Kidney (tissue), 13 donors: ENCODE measurements at regions not wholly inside any gene's neighbourhood (a gene's known extent, or its start where the extent isn't known, plus 50 kb on each side); places are given as distances from the start of the nearest gene placed in this dataset.

ENCODE experiments used
- DNase-seq, 5 donors: peaks; one replicate each; pipeline ENCODE4 v3.0.0-alpha.2; 2013 to 2020
- FAIRE-seq: peaks from 2 replicates; lab custom pipeline; 2012; peaks lifted over from hg19 to GRCh38; lab: Jason Lieb, UNC
- H3K27ac ChIP-seq, 2 donors: one replicate each; pipeline ENCODE4 v1.7.0; 2013; ENCODE audit warnings: low read depth in 2 of 2, low read length in 2 of 2, inconsistent platforms in 1 of 2
- H3K27me3 ChIP-seq: one replicate; pipeline ENCODE4 v1.7.1; 2013; ENCODE audit warnings: low read length, inconsistent platforms; ENCODE audit not compliant: control insufficient read depth, insufficient read depth
- H3K36me3 ChIP-seq, 3 donors: one replicate each; pipeline versions ENCODE4 v1.7.0 to v1.7.1; 2013; ENCODE audit warnings: low read length in 3 of 3, control low read depth in 1 of 3, inconsistent platforms in 1 of 3; ENCODE audit not compliant: insufficient read depth in 3 of 3, control insufficient read depth in 2 of 3
- H3K4me1 ChIP-seq, 3 donors: one replicate each; pipeline versions ENCODE4 v1.7.0 to v1.7.1; 2013; ENCODE audit warnings: low read length in 3 of 3, inconsistent platforms in 1 of 3, low read depth in 1 of 3; ENCODE audit not compliant: control insufficient read depth in 2 of 3, insufficient read depth in 2 of 3
- H3K4me3 ChIP-seq, 3 donors: one replicate each; pipeline versions ENCODE4 v1.7.0 to v1.8.1; 2013; ENCODE audit warnings: low read length in 3 of 3, control low read depth in 1 of 3, inconsistent platforms in 1 of 3
- H3K9ac ChIP-seq, 3 donors: one replicate each; pipeline versions ENCODE4 v1.7.0 to v1.7.1; 2013; ENCODE audit warnings: low read length in 3 of 3, control low read depth in 1 of 3, inconsistent platforms in 1 of 3
- H3K9me3 ChIP-seq, 3 donors: one replicate each; pipeline versions ENCODE4 v1.7.0 to v1.7.1; 2013; ENCODE audit warnings: low read length in 3 of 3, control low read depth in 1 of 3, inconsistent platforms in 1 of 3; ENCODE audit not compliant: control insufficient read depth in 2 of 3, insufficient read depth in 1 of 3
- intact Hi-C: fragments of 100-400 bp; cut with DNase I; formaldehyde crosslinking; loops from one replicate; pipeline ENCODE4 v1.11.1; 2022
- TF ChIP-seq, protein P1 (sequence below): IDR thresholded peaks from 3 replicates; pipeline ENCODE4 v1.5.1; 2012; ENCODE audit warnings: mild to moderate bottlenecking, moderate library complexity, borderline replicate concordance; ENCODE audit not compliant: insufficient read depth; ENCODE audit errors: extremely low read depth
- donor health status: control.
- donor health status: control.
- donor health status: control.
- donor health status: control.
- donor health status: control.
- donor health status: DM: yes; HTN: yes; CAD: no.
- donor health status: Normal renal cell carcinoma (clear cell type).

- Histone ChIP-seq H3K27ac (no peak overlapping the region), H3K36me3 (no peaks in the 10 kb centered on the region), H3K9ac (no peak overlapping the region), H3K9me3 (no peaks in the 10 kb centered on the region), H3K4me3 (no peak overlapping the region), H3K27me3 (no peaks in the 10 kb centered on the region), H3K4me1 (no peaks in the 10 kb centered on the region)
- TF ChIP-seq, protein P1, sequence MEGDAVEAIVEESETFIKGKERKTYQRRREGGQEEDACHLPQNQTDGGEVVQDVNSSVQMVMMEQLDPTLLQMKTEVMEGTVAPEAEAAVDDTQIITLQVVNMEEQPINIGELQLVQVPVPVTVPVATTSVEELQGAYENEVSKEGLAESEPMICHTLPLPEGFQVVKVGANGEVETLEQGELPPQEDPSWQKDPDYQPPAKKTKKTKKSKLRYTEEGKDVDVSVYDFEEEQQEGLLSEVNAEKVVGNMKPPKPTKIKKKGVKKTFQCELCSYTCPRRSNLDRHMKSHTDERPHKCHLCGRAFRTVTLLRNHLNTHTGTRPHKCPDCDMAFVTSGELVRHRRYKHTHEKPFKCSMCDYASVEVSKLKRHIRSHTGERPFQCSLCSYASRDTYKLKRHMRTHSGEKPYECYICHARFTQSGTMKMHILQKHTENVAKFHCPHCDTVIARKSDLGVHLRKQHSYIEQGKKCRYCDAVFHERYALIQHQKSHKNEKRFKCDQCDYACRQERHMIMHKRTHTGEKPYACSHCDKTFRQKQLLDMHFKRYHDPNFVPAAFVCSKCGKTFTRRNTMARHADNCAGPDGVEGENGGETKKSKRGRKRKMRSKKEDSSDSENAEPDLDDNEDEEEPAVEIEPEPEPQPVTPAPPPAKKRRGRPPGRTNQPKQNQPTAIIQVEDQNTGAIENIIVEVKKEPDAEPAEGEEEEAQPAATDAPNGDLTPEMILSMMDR = no peak
- intact Hi-C loops = no loop called here
- DNase-seq (no peak), FAIRE-seq (no peak)
Observed at GRCh38 chr6:163901681-163902080, 487.2 kb downstream of the QKI start.

- DNase-seq = peak in 2 of 5 donors; percentile 9 to 22
- FAIRE-seq = no peak
- no peak overlapping the region for H3K4me3 ChIP-seq
- no peak overlapping the region for H3K27ac ChIP-seq
- no peaks in the 10 kb centered on the region for H3K4me1 ChIP-seq
- intact Hi-C loops = no loop called here
- TF ChIP-seq, protein P1 = no peak
- no peak overlapping the region for H3K9ac ChIP-seq
- H3K27me3 ChIP-seq = no peaks in the 10 kb centered on the region
- H3K36me3 ChIP-seq = no peaks in the 10 kb centered on the region
- no peaks in the 10 kb centered on the region for H3K9me3 ChIP-seq
Observed at GRCh38 chr6:163900570-163900969, 486.1 kb downstream of the QKI start.

- H3K9me3 ChIP-seq = no peaks in the 10 kb centered on the region
- no peak overlapping the region for H3K27ac ChIP-seq
- H3K9ac ChIP-seq = no peak overlapping the region
- DNase-seq = no peak
- TF ChIP-seq, protein P1 = no peak
- no peaks in the 10 kb centered on the region for H3K36me3 ChIP-seq
- no peaks in the 10 kb centered on the region for H3K27me3 ChIP-seq
- intact Hi-C loops = no loop called here
- no peaks in the 10 kb centered on the region for H3K4me1 ChIP-seq
- H3K4me3 ChIP-seq = no peak overlapping the region
- FAIRE-seq = no peak
Observed at GRCh38 chr6:163897669-163898068, 483.2 kb downstream of the QKI start.

GRCh38 chr6:163897030-163897429 is 482.5 kb downstream of the QKI start:
- TF ChIP-seq, protein P1 = no peak
- DNase-seq = no peak
- no peaks in the 10 kb centered on the region for H3K4me1 ChIP-seq
- FAIRE-seq = no peak
- no peak overlapping the region for H3K9ac ChIP-seq
- H3K27me3 ChIP-seq = no peaks in the 10 kb centered on the region
- no peaks in the 10 kb centered on the region for H3K36me3 ChIP-seq
- no peaks in the 10 kb centered on the region for H3K9me3 ChIP-seq
- H3K27ac ChIP-seq = no peak overlapping the region
- intact Hi-C loops = no loop called here
- no peak overlapping the region for H3K4me3 ChIP-seq
